Fibroblast of the aortic adventitia (primary cell): ENCODE measurements at regions not wholly inside any gene's neighbourhood (a gene's known extent, or its start where the extent isn't known, plus 50 kb on each side); places are given as distances from the start of the nearest gene placed in this dataset.

Source experiments
- DNase-seq: peaks from one replicate; pipeline ENCODE4 v3.0.0-alpha.2; 2010; ENCODE audit warnings: low read depth
- H3K4me3 ChIP-seq: 2 replicates; pipeline ENCODE4 v1.5.1; 2011; ENCODE audit warnings: low read depth, mild to moderate bottlenecking, control low read depth, low read length, moderate library complexity
- TF ChIP-seq, protein P1 (sequence below): IDR thresholded peaks from 2 replicates; pipeline ENCODE4 v1.5.1; 2011; ENCODE audit warnings: mild to moderate bottlenecking, low read length, control low read depth, inconsistent platforms; ENCODE audit not compliant: insufficient read depth

DNA sequence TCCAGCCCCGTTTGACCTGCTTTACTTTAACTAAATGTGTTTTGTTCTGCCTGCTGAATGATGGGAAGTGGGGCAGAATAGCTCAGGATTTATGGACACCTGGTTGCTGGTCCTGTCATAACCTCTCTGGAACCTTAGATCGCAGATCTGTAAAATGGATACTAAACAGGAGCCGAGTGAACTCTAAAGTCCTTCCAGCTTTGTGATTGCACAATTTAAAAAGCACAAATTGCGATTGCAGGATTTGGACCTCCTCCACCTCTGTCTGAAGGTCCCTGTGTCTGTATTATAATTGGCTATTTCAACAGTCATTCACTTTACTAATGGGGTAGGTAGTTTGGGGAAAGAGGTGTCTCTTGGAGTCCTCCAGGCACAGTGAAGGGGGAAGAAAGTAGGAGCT lies 220.4 kb downstream of the LY86 start:
- no peak for DNase-seq
- no peak overlapping the region for H3K4me3 ChIP-seq
- TF ChIP-seq, protein P1, sequence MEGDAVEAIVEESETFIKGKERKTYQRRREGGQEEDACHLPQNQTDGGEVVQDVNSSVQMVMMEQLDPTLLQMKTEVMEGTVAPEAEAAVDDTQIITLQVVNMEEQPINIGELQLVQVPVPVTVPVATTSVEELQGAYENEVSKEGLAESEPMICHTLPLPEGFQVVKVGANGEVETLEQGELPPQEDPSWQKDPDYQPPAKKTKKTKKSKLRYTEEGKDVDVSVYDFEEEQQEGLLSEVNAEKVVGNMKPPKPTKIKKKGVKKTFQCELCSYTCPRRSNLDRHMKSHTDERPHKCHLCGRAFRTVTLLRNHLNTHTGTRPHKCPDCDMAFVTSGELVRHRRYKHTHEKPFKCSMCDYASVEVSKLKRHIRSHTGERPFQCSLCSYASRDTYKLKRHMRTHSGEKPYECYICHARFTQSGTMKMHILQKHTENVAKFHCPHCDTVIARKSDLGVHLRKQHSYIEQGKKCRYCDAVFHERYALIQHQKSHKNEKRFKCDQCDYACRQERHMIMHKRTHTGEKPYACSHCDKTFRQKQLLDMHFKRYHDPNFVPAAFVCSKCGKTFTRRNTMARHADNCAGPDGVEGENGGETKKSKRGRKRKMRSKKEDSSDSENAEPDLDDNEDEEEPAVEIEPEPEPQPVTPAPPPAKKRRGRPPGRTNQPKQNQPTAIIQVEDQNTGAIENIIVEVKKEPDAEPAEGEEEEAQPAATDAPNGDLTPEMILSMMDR, result no peak

DNA sequence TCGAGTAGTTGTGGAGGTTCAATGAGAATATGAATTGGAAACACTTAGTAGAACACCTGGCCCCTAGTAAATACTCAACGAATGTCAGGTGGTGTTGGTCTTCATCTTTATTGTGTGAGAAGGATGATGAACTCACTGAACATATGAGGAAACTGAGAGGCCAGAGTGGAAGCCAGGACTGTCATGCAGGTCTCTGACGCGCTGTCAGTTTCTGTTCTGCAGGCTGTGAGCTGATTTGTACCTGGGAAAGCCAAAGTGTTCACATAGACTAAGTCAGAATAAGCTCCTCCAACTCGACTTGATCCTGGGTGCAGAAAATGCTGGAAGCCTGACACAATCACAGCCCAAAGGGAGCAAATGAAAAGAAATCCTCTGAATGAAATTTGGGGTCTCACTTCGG lies 222.2 kb downstream of the LY86 start:
- DNase-seq, result no peak
- TF ChIP-seq, protein P1, result no peak
- peak overlapping the region; percentile 55 for H3K4me3 ChIP-seq

DNA sequence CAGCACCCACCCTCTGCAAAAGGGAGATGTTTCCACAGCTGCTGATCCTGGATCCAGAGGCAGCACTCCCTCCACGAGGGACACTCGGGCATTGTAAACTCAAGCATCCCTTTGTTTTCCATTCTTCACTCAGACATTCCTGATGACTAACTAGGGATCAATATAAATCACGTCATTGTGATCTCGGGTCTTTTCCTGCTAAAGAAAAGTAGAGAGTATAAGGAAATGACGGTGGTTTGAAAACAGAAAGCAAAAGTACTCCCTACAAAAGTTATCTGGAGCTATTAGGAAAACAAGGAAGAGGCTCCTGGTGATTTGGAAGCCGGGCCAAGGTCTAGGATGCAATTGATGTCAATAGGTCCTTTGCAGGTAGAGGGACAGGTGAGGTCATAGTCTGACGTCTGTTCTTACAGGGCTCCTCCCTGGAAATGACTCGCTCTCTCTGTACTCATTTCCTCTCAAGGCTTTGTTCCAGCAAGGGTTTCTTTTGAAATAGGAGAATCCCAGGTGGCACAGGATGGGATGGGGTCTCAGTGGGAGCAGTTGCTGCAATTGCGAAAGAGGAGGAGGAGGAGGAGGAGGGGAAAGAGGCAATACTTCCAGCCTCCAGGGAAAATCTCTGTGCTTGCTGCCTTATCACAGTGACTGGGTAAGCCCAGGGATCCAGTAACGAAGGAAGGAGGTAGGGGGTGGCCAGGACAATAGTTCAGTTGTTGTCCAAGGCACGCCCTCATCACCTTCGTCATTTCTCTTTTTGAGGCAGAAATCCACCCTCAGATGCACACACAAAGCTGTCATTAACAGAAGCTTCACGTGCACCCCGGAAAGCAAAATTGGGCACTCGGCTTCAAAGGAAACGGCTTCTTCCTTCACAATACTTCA lies 222.8 kb downstream of the LY86 start:
- H3K4me3 ChIP-seq, result peak overlapping the region; percentile 55
- TF ChIP-seq, protein P1, result no peak
- peak; percentile 58 for DNase-seq

DNA sequence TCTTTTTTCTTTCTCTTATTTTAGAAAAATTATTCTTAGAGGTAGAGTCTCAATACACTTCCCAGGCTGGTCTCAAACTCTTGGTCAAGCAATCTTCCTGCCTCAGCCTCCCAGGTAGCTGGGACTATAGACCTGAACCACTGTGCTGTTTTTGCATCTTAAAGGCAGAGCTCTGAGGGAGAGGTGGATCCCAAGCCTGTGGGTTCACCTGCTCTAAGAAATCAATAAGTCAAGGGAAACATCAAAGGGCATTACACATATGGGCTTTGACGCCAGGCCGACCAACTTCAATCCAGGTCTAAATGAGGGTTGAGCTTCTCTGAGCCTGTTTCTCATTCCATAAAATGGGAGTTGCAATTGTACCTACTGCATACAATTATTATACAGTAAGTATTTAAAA lies 223.9 kb downstream of the LY86 start:
- TF ChIP-seq, protein P1, result no peak
- DNase-seq, result no peak
- no peak overlapping the region for H3K4me3 ChIP-seq

DNA sequence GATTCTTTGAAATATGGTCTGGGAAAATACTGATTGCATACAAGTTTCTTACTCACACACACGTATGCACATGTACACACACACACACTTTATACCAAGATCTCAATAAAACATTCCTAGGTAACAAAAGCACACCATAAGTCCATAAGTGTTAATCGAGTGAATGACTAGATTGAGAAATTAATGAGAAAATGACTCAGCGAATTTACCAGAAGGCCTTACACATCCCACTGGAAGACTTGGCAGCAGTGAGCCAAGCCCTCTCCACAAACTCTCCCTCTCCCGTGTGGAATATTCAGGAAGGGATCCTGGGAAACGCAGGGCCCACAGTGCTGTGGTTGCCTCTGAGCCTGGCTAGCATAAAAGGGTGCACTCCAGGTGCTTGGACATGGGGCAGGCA lies 227.2 kb downstream of the LY86 start:
- H3K4me3 ChIP-seq, result no peak overlapping the region
- DNase-seq, result no peak
- TF ChIP-seq, protein P1, result no peak

DNA sequence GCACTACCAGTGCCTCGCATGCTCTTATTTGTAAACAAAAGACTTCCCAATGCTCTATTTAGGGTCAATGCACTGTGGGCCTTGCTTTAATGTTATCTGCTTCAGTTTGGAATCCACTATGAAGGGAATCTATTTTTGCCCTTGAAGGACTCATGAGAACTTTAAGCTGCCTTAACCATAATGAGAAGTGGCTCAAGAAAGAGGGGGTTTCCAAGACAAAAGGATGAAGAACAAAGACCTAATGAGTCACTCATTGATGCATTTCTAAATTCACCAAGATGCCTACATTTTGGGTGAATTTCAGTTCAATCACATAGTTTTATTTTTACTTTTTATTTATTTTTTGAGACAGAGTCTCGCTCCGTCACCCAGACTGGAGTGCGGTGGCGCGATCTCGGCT lies 228.2 kb downstream of the LY86 start:
- TF ChIP-seq, protein P1, result no peak
- H3K4me3 ChIP-seq, result no peak overlapping the region
- no peak for DNase-seq
